Glomerular visceral epithelial cell (primary cell): ENCODE measurements at regions not wholly inside any gene's neighbourhood (a gene's known extent, or its start where the extent isn't known, plus 50 kb on each side); places are given as distances from the start of the nearest gene placed in this dataset.
A peak's percentile ranks its signal among the peaks of the same experiment; 100 is the strongest.

Source experiments
- DNase-seq: peaks from one replicate; pipeline ENCODE4 v3.0.0-alpha.2; 2016; ENCODE audit errors: extremely low spot score

DNA sequence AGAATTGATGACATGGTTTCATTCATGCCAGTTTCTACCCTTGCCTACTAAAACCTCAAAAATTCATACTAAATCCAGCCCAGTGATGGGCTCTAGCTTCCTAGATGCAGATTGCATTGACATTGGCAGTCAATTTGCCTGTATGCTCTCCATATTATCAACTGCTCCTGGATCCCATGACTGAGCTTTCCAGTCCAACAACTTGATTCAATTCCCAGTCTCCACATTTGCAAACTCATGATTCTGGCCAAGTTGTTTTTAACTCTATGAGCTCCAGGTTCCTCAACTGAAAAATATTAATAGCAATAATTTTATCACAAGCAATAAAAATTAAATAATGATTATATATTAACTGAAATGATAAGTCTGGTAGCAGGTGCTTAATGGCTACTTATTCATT lies 51.0 kb upstream of the DSC1 start:
- DNase-seq: no peak

DNA sequence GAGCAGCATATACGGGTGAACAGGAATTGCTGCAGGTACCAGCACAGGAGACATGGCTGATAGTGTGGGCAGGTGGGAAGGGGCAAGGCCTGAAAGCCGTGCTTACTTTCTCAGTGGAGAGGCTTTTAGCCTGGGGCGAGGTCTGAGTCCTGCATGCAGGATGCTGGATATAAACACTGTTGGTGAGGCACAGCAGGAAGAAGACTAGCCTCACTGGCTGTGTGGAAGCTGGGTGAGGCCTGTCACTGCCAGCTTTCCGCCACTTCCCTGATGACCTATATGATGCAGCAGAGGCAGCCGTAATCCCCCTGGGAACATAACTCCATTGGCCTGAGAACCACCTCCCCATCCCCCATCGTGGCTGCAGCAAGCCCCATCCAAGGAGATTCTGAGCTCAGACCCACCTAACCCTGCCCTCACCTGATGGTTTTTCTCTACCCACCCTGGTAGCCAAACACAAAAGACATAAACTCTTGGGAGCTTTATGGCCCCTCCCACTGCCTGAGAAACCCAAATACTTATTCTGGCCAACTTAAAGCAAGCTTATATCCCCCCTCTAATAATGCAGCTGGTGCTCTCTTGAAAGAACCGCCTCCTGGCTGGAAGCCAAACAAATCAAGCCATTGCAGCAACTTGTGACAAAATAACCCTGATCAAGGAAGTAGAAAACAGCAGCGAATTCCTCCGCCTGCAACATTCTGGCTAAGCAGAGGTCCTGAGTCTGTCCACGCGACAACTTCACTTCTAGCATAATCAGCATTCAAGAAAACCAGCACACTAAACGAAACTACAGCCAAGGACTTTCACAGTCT lies 54.6 kb upstream of the DSC1 start:
- DNase-seq: no peak

DNA sequence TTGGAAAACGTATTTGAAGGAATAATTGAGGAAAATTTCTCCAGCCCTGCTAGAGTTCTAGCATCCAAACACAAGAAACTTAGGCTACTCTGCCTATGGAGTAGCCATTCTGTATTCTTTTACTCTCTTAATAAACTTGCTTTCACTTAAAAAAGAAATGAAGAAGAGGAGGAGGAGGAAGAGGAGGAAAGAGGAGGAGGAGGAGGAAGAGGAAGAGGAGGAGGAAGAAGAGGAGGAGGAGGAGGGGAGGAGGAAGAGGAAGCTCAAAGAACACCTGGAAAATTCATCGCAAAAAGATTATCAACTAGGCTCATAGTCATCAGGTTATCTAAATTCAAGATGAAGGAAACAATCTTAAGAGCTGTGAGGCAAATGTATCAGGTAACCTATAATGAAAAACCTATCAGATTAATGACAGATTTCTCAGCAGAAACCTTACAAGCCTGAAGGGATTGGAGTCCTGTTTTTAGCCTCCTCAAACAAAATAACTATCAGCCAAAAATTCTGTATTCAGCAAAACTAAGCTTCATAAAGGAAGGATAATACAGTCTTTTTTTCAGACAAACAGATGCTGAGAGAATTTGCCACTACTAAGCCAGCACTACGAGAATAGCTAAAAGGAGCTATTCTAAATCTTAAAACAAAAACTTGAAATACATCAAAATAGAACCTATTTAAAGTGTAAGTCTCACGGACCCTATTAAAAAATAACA lies 56.2 kb upstream of the DSC1 start:
- no peak for DNase-seq

DNA sequence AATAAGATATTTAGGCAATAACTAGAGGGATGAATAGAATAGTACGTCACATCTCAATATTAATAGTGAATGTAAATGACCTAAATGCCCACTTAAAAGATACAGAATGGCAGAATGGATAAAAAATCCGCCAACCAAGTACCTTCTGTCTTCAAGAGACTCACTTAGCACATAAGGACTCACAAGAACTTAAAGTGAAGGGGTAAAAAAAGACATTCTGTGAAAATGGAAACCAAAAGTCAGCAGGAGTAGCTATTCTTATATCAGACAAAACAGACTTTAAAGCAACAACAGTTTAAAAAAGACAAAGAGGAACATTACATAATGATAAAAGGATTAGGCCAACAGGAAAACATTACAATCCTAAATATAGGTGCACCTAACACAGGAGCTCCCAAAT lies 56.7 kb upstream of the DSC1 start:
- DNase-seq: no peak

DNA sequence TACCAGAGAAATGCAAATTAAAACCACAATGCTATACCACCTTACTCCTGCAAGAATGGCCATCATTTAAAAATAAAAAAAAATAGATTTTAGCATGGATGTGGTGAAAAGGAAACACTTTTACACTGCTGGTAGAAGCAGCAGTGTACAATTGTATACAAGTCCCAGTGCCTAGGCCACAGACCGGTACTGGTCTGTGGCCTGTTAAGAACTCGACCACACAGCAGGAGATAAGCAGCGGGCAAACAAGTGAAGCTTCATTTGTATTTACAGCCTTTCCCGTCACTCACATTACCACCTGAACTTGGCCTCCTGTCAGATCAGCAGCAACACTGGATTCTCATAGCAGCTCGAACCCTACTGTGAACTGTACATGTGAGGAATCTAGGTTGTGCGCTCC lies 60.7 kb upstream of the DSC1 start:
- DNase-seq: no peak

DNA sequence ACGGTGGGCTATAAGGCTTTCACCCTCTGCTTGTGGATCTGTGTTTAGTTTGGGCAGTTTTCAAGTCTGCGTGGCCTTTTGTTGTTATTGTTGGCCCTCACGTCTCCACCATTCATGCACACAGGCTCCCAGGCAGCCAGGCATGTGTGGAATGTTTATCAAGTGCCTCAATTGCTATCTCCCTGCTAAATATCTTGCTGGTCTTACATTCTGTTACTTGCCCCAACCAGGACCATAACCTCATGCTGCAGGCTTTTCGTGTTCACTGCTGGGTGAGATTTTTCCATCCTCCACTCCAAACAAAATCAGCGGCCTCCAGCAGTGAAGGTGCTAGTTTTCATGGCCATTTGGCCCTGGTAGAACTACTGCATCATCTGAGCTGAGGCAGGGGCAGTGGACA lies 63.0 kb upstream of the DSC1 start:
- peak; percentile 62 for DNase-seq

DNA sequence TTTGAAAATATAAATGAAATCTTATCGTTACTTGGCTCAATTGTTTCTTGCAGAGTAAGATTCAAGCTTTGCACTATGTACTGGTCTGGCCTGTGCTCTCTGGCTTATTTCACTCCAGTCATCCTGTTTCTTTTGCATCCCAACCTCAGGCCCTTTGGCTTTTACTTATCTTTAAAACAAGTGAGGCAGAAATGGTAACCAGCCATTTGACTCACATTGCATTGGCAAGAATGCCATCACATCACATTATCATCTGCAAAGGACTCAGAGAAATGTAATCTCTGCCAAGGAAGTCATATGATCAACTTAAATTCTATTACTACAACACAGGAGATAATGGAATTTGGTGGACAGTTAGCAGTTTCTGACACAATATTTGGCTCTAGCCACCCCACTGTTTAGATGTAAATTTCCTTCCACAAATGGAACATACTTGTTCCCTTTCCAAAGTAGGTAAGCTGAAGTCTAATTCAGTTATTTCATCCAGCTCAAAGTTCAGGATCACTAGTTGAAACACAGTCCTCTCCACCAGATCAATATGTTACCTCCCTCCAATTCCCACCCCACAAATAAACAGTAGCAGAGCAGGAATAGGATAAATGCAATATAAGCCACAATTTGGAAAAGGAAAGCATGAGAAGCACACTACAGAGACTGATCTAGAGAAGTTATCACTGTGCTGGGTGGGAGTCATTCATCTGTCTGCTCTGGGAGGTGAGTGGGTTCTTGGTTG lies 65.0 kb upstream of the DSC1 start:
- no peak for DNase-seq

DNA sequence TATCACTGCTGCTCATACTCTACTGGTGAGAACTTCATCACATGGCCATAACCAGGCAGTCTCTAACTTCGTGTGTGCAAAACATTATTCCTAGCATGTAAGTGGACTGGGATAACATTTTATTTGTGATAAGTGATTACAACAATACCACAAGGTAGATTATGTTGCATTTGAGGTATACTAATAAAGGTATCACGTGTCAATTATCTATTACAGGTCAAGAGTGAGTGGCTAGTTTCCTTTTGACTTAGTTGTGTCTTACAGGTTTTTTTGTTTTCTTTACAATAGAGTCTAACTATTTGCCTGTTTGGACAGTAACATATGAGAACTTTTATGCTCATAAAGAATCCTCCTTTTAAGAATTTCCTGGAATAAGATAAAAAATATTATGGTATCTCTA lies 67.2 kb upstream of the DSC1 start:
- DNase-seq: no peak

DNA sequence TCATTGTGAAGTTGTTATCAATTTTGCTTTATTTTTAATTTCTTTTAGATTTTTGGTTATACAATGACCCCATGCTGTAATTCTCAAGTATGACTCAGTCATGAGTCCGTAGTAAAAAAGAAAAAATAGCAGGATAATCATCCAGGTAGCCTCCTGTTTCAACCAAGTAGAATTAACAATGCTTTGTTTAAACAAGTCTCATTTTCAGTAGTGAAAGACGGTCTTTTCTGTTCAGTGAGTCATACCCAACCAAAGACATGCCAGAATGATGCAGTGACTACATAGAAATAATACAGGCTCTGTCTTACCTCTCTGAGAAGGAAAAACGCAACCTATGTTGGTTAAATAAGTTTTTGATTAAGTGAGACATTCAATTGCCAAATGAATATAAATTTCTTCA lies 67.8 kb upstream of the DSC1 start:
- peak; percentile 62 for DNase-seq

DNA sequence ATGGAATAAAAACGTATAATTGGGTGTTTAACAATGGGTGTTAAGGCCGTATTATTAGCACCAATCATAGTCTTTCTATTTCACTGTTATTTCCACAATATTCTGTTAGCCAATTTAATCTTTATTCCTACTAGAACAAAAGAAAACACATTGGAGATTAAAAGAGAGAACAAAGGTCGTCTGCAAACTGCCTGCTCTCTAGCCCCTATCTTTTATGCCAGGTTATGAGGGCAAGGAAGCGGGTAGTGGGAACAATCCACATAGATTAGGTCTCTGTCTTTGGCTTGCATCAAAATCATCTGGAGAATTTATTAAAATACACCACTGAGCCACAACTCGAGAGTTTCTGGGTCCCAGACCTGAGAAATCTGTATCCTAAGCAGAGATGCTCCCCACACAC lies 69.4 kb upstream of the DSC1 start:
- DNase-seq: no peak

DNA sequence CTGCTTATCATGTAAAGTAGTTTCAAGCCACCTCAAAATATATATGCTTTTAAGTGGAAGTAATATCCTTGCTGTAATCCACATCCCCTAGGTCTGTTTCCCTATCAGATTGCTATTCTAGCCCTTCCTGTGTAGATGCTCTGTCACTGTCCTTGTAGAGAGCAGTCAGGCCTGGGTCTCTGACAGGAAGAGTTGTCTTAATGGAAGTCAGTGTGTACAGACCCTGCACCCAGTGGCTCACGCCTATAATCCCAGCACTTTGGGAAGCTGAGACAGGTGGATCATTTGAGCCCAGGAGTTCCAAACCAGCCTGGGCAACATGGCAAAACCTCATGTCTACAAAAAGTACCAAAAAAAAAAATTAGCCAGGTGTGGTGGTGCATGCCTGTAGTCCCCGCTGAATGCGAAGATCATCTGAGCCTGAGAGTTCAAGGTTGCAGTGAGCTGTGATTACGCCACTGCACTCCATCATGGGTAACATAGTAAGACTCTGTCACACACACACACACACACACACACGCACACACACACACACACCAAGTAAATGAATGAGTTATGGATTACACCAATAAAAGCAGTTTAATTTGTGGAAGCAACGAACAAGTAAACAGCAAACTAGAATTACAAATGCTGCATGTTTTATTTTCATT lies 70.2 kb upstream of the DSC1 start:
- no peak for DNase-seq

DNA sequence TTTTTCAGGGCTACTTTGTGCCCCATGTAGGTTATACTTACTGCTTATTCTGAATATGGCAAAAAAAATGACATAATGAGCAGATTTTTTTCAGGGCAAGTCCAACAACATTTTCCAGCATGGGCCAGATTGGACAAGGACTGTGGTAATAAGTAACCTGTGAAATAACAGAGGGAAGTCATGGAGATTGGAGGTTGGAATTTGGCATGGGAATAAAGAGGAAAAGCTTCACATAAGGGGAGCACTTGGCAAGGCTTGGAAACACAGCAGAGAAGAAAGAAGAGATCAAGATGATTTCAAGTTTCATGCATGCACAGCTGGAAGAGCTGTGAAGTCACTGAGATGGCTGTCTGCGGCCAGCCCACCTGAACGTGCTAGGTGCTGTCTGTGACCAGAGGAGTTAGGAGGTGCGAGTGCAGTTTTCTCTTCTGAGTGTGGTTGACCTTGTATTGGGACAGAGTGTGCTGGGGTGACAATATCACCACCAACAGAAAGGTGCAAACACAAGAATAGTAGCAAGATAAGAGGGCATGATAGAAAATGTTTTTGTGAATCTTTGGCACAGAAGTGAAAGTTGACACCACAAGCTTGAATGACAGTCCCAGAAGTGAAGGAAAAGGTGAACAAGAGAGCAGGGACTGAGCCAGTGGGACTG lies 71.1 kb upstream of the DSC1 start:
- peak; percentile 31 for DNase-seq

DNA sequence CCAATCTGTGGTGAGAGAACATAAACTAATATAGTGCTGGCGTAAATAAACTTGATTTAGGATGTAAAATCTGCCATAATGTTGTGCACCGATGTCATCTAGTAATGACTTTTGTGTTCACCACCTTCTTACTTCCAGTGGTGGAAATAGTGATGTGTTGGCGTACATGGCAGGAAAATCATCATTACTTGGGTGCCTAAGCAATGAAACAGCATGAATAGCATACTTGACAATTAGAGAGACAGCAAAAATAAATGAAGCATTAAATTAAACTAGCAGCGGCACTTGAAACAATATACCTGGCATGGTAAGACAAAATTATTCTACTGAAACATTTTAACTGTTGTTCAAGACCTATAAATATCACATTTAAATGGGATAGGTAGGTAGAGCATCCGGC lies 73.2 kb upstream of the DSC1 start:
- no peak for DNase-seq

DNA sequence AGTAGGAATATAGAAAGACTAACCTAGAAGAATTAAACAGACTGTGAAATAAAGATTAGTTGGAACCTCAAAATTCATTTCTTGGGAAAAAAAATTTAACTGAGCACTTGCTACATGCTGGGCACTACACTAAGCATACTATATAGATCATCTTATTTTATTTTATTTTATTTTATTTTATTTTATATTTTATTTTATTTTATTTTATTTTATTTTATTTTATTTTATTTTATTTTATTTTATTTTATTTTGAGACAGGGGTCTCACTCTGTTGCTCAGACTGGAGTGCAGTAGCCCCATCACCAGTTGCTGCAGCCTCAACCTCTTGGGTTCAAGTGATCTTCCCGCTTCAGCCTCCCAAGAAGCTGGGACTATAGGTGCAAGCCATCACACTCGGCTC lies 74.5 kb upstream of the DSC1 start:
- DNase-seq: no peak

DNA sequence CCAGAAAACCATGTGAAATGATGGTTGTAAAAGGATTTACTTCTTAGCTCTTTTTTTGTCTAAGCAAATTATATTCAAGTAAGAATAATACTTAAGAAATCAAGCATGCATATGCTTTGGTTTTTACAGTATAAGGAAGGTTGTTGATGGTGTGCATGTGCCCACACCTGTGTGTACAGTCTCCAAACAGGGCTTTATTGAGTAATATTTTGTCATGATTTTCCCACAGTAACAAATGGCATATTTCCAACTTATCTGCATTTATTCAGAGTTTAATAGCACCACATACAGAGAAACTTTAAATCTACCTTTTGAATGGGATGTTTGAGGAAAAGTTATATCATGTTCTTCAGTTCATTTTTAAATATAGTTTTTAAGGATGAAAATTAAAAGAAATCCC lies 76.5 kb upstream of the DSG1 start:
- DNase-seq: no peak

DNA sequence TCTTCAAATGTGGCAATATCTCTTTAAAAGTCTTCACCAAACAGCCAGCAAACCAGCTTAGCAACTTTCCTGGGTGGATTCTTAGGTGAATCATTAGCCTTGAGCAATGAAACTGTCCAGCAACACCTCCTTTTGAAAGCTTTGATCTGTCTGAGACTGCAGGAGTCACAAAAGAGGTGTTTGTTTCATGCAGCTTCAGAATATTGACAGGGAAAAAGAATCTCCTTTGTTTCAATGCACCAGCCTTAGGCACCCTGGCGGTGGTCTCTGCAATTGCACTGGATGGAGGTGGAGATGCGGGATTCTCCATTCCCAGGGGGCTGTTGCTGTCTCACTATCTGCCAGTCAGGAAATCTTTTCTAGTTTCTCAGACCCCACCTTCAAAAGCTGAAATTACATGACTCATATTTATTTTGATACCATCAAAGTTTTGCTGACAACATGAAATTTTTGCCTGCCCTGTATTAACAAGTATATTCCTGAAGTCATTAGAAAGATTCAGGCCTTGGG lies 76.0 kb upstream of the DSG1 start:
- peak; percentile 84 for DNase-seq

DNA sequence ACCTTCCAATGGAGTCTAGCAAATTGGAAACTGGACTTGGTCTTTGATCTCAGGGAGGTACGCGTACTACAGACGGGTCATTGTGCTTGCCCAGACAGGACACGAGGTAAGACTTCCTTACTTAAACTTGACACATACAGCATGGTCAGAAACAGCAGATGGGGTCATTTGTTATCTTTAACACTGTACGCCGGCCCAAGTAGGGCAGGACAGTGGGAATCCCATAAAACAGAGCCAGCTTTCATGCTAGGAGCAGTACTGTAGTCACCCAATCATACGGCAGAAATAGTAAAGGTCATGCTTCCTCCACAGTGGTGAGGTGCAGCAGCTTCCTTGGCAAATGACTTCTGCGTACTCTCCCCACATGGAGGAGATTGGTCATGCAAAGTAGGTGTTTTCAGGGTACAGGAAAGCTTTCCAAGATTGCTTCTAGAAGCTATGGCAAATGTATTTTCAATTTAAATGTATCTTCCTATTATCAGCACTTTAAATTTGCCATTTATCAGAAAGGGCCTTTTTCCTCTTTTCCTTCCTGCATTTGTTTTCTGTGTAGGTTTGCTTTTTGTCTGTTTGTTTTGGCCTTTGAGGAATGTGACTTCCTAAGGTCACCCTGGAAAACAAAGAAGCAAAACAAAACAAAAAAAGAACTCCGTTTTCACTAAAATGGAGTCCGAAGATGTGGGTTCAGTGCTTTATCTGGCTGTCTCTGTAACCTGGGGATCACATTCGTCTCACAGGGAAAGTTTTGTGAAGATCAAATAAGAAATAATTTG lies 74.0 kb upstream of the DSG1 start:
- no peak for DNase-seq

DNA sequence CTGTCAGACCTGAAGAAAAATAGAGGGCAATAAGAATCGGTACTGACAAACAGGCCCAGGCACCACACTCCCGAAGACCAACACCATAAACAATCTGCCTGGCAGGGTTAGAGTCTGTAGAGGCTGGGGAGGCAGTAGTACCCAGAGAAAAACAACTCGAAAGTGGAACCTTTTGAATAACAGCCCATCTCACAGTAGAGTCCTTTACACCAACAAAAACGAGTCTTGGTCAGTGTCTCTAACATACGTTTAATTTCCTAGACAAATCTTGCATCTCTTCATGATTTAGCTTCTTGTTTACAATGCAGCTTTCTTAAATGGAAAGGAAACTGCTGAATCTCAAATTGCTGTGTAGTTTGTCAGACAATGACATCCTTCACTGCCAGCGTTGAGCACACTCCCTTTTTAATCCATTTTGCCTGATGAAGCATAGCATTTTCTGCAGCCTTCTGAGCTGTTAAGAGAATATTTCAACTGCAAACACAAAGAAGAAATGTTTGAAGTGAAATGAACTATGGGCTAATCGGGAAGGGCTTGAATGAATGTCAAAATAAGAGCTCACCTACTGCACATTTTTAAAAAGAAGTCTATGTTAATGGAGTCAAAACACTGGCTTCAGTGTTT lies 73.1 kb upstream of the DSG1 start:
- DNase-seq: peak; percentile 61

DNA sequence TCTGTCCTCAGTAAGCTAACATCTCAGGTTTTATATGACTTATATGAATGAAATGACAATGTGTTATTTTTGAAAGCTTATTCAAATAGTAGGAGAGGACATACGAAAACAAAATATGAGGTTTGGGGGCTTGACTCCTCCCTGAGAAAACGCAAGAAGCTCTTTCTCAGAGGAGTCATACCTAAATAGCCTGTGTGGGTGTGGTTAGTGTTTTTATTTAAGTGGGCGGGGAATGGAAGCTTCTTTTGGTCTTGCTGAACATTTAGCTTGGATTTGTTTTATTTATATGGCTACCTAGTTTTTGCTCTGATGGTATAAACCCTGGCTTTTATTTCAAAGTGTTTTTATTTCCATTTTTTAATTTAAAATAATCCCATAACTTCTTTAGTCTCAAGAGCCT lies 72.1 kb upstream of the DSG1 start:
- DNase-seq: no peak

DNA sequence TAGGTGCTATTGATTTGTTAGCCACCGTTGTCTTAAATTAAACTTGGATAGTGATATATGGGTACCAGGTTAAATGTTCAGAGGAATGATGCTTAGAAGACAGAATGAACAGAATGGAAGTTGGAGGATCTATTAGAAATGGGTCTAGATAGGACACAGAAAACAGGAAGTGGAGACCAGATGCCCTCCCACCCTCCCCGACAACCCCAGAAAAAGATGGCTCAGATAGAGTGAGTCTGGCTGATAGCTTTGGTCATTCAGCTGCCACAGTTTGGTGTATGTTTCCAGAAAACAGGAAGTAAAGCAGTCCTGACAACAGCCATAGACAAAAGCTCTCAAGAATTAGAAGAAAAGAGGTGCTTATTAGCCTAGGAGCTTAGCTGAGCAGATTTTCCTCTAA lies 71.5 kb upstream of the DSG1 start:
- no peak for DNase-seq
